Nucleus accumbens (tissue), 56 donors: ENCODE measurements at regions not wholly inside any gene's neighbourhood (a gene's known extent, or its start where the extent isn't known, plus 50 kb on each side); places are given as distances from the start of the nearest gene placed in this dataset.

Experiments used
- DNase-seq, 56 donors: peaks; one replicate each; lab custom pipeline; 2025; lab: John Stamatoyannopoulos, UW

DNA sequence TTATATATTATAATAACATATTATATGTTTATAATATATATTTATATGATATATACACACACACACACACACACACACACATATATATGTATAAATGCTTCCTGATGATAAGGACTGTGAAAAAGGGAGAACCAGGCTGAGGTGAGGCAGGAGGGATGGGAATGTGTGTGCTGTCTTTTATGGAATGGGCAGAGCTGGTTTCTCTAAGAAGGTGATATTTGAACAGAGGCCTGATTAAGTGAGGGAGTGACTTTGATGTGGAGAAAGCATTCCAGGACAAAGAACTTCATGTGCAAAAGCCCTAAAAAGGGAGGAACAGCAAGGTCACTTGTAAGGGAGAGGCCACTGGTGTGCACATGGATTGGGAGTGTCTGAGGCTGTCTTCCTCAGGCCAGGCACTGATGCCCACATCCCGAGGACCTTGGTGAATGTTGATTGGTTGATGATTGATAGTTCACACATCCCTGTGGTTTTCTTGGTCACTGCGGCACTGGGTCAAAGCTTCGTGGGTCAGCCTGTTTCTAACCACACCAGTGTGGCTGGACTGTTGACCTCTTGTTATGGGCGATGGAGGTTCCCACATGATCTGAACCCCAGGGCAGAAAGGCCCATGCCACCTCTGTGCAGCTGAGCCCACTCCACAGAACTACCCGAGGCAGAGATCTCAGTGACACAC, 196.9 kb downstream of the MYCN start:
- no peak for DNase-seq

- no peak for DNase-seq
Observed at GRCh38 chr2:16136461-16137035, 196.2 kb downstream of the MYCN start.

GRCh38 chr2:16135913-16136310, 195.6 kb downstream of the MYCN start:
- DNase-seq = no peak

DNA sequence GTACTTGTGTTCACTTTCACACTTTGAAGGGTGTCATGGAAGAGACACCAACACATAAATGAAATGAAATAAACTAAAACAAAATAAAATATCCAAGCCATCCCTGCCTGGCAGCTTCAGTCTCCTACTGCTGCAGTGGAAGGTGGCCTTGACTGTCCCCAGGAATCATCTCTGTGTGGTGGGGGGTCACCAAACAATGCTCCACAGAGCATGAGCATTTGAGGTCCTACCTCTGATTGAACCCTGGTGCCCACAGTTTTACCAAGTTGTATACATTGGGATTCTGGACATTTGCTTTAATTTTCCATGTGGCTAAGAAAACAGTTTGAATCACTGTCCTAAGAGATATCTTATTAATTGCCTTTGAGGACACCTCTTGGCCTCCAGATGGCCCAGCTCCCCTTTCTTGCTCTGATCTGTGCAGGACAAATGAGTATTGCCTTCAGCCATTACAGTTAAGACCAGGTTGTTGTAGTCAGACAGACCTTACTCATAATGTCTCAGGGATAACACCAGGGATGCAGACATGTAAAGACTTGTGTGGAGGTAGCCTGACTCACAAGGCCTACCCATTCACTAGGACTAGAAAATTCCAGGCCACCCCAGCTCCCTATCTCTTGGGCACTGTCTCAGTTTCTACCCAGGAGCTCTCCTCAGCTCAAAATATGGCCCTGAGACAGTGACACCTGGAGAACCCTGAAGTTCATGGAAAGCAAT, 195.0 kb downstream of the MYCN start:
- DNase-seq = no peak

DNA sequence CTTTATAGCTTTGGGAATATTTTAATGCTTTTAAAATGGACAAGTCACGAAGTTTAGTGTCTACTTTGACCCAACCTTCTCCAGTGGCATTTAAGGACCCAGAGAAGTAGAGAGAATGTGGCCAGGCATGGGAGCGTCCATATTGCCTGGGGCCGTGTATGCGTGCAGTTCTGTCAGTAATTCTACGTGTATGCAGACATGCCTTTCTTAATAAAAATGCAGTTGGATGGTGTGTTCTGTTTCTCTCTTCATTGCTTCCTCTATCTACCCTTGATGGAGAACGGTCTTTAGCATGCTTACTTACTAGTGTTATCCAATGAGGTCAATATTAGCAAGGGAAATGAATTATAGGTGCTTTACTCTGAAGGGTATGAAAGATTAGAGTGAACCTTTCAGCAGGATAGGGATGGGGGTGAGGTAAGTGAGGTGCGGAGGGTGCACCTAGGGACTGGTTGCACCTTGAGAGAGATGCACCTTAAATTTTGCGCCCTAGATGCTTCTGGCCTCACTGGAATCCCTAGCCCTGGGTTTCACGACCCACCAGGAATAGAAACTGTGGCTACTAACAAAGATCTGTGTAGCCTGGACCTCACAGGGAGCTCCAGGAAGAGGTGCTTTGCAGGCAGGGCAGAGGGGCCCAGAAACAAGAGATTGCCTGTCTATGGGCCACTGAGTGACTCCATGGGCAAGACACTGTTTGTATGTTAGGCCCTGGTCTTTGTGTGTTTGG, 194.3 kb downstream of the MYCN start:
- DNase-seq = no peak

- DNase-seq = no peak
Observed at GRCh38 chr2:16130906-16131400, 190.6 kb downstream of the MYCN start.

- DNase-seq = no peak
Observed at GRCh38 chr2:16130541-16130880, 190.2 kb downstream of the MYCN start.

GRCh38 chr2:16129716-16130540, 189.6 kb downstream of the MYCN start:
- DNase-seq = no peak

DNA sequence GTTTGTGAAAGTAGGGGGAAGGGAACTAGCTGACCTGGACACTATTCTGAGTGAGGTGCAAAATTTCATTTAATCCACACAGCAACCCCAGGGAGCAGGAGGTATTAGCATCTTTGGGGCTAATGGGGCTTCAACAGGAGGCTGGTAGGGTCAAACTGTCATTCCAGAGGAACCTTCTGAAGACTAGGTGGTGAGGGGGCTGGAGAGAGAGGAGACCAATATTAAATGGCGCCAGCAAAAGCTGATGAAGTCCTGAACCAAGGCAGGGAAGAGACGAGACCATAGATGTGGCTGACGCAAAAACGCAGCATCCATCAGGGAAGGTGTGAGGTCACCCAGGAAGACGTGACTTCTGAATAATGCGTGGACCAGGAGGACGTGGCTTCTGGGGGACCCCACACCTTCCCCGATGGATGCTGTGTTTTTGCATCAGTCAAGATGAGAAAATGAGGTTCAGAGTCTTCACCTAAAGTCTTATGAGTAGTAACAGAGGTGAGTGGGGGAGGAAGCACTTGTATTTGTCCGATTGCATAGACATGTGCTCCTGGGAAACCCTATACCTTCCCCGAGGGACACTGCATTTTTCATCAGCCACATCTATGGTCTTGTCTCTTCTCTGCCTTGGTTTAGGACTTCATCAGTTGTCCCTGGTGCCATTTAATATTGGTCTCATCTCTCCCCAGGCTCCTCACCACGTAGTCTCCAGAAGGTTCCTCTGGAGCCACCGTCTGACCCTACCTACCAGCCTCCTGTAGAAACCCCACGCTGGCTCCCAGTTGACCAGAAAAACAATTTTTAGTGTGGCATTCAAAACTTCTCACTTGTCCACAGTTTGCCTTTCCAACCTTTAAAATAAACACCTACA, 188.6 kb downstream of the MYCN start:
- no peak for DNase-seq

DNA sequence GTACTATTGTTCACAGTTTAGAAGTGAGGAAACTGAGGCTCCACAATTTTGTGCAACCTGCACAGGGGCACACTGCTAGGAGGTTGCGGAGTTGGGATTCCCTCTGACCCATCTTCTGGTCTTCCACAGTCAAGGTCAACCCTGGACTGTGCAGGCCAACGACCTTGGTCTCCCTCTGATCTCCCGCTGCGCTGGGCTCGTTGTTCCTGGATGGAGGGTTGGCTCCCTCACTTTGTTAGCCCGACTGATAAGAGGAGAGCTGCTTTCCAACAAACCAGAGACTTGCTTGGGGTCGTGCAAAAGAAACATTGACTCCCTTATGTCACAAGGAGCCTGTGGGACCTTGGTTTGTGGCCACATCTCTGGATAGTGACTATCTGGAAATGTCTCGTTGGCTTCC, 187.6 kb downstream of the MYCN start:
- DNase-seq = no peak

DNA sequence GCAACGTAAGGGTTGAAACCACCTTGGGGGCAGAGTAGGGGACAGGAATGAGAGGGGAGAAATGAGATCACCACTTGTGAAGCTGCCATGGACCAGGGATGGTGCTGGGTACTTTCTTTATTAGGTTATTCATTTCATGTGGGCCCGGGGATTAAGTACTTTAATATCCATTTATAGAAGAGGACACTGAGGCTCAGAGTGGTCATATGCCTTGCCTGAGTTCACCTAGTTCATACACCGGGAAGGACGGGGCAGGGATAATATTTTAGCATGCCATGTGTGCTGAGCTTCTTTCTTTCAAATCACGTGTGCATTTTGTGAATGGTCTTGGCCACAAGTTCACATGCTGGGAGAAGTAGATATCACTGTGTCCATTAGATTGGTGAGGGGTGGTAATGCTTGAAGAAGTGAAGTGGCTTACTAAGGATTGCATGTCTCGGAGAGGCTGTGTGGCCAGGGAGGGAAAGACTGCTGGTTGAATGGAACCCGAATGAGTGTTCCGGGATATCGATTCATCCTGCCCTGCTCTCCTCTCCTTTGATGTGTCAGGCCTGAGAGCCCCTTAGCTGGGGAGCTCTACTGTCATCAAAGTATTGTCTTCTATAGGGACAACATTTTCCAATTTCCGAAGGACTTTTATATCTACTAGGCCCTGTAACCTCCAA, 187.1 kb downstream of the MYCN start:
- DNase-seq = no peak

DNA sequence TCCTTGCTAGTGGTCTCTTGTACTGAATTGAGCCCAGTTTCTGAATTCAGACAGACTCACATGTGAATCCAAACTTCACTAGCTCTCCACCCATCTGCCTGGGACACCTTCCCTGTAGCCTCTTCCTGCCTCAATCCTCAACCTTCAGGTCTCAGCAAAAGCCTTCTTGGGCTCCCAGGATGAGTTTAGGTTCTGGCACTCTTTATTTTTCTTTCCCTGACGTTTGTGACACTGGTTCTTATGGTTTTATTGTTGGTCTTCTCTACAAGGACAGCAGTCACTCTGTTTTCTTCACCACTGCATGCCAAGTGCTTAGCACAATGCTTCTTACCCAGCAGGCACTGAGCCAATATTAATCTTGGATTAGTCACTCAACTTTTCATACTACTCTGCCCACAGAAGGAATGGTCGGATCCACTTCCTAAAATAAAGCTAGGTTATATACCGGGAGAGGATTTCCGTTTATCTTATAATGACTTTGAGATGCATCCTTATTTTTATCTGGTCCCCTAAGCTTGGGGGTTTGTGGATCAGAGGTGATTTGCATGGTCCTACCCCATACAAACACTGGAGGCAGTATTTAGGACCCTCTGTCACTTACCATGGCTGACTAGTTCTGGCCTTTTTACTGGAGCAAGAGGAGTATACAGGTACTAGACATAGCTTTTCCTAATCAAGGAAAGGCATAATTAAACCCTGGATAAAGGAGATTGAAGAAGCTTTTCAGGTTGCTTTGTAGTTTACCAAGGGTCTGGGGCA, 186.3 kb downstream of the MYCN start:
- DNase-seq = no peak

GRCh38 chr2:16125614-16126516, 185.5 kb downstream of the MYCN start:
- DNase-seq = no peak

DNA sequence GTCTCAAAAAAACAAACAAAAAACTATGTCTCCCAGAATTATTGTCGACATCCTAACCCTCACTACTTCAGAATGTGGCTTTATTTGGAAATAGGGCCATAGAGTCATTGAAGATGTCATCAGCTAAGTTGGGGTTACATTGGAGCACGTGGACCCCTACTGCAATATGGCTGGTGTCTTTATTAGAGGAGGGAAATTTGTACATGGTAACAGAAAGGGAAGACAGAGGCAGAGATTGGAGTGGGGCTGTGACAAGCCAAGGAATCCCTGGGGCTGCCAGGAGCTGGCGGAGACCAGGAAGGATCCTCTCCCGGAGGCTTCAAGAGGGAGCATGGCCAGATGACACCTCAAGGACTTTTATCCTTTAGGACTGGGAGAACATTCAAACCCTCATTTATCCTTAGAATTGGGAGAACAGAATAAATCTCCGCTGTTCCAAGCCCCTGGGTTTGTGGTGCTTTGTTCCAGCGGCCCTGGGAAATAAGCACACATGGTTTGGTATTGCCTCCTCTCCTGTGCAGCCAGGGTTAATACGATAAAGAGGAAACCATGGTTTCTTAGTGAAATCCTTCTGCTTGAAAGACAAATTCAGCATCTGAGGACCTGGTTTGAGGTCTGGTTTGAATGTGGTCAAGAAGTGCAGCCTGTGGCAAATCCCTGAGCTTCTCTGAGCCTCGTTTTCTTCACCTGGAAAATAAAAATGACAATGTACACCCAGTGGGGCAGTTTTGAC, 184.7 kb downstream of the MYCN start:
- no peak for DNase-seq

- no peak for DNase-seq
Observed at GRCh38 chr2:16123856-16124780, 183.8 kb downstream of the MYCN start.
